ENCODE measurements at regions not wholly inside any gene's neighbourhood (a gene's known extent, or its start where the extent isn't known, plus 50 kb on each side); places are given as distances from the start of the nearest gene placed in this dataset.
A peak's percentile ranks its signal among the peaks of the same experiment; 100 is the strongest.

DNA sequence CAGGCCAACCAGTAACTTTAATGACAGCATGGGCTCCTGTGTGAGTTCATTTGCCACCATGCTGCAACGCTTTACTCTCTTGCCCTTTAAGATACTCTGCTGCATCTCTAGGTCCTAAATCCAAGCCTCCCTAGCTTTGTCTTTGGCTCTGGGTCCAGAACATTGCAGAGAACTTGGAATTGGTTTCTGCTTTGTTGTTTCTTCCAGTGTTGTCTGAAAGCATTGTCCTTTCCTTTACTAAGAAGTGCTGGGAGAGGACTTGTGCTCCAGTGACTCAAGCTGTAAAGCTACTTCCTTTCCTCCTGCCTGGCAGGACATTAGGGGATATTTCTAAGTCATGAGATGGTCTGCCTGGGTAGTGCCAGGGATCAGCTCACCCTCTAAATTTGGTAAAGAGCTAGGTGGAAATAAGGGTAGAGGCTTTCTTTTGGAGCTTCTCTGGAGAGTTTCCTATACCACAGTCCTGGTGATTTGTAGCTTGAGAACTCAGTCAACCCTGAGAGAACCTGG, 202.5 kb upstream of the CADM1 start:
- TF ChIP-seq EP300 (IDR thresholded peaks at IDR 0.05): no peak
- TF ChIP-seq POLR2A (IDR thresholded peaks at IDR 0.05): no peak
- TF ChIP-seq POLR2AphosphoS5 (IDR thresholded peaks at IDR 0.05): no peak
- TF ChIP-seq, protein P1, sequence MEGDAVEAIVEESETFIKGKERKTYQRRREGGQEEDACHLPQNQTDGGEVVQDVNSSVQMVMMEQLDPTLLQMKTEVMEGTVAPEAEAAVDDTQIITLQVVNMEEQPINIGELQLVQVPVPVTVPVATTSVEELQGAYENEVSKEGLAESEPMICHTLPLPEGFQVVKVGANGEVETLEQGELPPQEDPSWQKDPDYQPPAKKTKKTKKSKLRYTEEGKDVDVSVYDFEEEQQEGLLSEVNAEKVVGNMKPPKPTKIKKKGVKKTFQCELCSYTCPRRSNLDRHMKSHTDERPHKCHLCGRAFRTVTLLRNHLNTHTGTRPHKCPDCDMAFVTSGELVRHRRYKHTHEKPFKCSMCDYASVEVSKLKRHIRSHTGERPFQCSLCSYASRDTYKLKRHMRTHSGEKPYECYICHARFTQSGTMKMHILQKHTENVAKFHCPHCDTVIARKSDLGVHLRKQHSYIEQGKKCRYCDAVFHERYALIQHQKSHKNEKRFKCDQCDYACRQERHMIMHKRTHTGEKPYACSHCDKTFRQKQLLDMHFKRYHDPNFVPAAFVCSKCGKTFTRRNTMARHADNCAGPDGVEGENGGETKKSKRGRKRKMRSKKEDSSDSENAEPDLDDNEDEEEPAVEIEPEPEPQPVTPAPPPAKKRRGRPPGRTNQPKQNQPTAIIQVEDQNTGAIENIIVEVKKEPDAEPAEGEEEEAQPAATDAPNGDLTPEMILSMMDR (IDR thresholded peaks at IDR 0.05): no peak
- Histone ChIP-seq H3K9me3 (no peaks in the 10 kb centered on the region), H3K4me3 (no peak overlapping the region), H3K27me3 (no peaks in the 10 kb centered on the region), H3K27ac (peak overlapping the region in 1 of 4 donors; percentile 44), H3K4me1 (peaks cover 0 to 12% (median 5%) of the 10 kb centered on the region in 4 donors), H3K36me3 (no peaks in the 10 kb centered on the region)
- peak; percentile 10 for DNase-seq
- intact Hi-C loops (cut with DNase I): loop anchor here (10.0 kb wide), 1 partner anchor 202 kb away; the partner anchor contains the start of gene CADM1
- WGBS, 2 donors: 90 to 93% methylated on average over 1 of the region's 1 CpG

DNA sequence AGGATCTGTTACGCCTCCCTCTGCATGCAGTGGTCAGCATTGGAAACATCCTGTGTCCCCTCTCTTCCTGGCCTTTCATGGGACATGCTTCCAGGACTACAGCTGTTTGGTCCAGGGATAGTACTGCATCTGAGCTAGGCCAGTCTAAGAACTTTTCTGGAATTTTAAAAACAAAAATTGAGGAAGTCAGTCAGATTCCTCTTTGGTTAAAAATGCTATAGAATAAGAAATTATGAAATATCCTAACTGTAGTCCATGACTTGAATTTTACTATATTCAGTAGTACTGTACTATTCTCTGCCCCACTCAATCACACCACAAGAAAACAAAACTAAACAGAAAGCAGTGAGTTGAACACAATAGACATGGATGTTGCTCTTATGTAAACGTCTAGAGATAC, 201.0 kb upstream of the CADM1 start:
- H3K27ac ChIP-seq: no peak overlapping the region
- H3K4me3 ChIP-seq: no peak overlapping the region
- DNase-seq: no peak
- WGBS, 2 donors: 65 to 79% methylated on average over 2 of the region's 2 CpGs
- TF ChIP-seq POLR2AphosphoS5 (IDR thresholded peaks at IDR 0.05): no peak
- no peak for TF ChIP-seq POLR2A (IDR thresholded peaks at IDR 0.05)
- TF ChIP-seq, protein P1 (IDR thresholded peaks at IDR 0.05): no peak
- no peak for TF ChIP-seq EP300 (IDR thresholded peaks at IDR 0.05)
- H3K4me1 ChIP-seq: peaks cover 0 to 17% (median 10%) of the 10 kb centered on the region in 4 donors
- intact Hi-C loops (cut with DNase I): loop anchor here (10.0 kb wide), 1 partner anchor 200 kb away; the partner anchor contains the start of gene CADM1
- no peaks in the 10 kb centered on the region for H3K9me3 ChIP-seq
- H3K36me3 ChIP-seq: no peaks in the 10 kb centered on the region
- H3K27me3 ChIP-seq: no peaks in the 10 kb centered on the region

DNA sequence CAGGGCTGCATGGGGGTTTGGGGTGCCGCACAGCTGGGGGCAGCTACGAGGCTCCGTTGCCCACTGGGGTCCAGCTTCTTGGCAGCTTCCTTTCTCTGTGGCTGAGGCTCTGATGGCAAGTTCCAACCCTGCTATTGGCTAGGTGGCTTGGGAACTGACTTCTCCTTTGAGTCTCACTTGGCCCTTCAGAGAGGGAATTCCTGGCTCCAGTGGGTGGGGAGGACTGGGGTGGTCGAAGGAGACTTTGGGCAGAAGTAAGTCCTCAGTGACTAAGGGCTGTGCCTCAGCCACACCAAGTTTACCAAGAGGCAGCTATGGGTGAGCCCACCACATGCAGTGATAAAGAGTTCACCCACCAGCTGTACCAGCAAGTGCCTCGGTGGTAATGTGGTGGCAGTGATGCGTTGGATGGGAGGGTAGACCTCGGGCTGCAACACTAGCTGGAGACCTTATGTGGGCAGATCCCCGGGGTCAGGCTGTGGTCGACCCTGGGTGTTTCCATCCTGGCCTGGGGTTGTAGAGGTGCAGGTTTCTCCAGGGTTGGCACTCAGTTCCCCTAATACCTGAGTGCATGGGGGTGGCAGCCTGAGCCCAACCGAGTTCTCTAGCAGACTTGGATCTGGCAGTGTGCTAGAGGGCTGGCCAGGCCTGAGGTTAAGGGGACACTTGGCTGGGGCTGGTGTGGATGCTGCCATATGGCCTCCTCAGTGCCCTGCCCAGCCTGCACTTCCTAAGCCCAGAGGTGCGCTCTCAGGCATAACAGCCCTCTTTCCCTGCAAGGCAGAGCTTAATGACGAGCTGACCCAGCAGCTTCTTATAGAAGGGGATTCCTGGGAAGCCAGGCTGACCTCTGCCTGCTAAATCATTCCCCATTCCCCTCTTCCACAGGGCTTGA, 197.0 kb upstream of the CADM1 start:
- Histone ChIP-seq H3K36me3 (no peaks in the 10 kb centered on the region), H3K9me3 (no peaks in the 10 kb centered on the region), H3K27ac (no peak overlapping the region), H3K27me3 (no peaks in the 10 kb centered on the region), H3K4me1 (peaks cover 0 to 28% (median 24%) of the 10 kb centered on the region in 4 donors), H3K4me3 (no peak overlapping the region)
- intact Hi-C loops (cut with DNase I): loop anchor here (10.0 kb wide), 1 partner anchor 196 kb away; the partner anchor contains the start of gene CADM1
- 77 to 83% methylated on average over 12 of the region's 12 CpGs for WGBS, 2 donors
- TF ChIP-seq, protein P1 (IDR thresholded peaks at IDR 0.05): no peak
- no peak for TF ChIP-seq POLR2A (IDR thresholded peaks at IDR 0.05)
- no peak for TF ChIP-seq EP300 (IDR thresholded peaks at IDR 0.05)
- TF ChIP-seq POLR2AphosphoS5 (IDR thresholded peaks at IDR 0.05): no peak
- DNase-seq: peak; percentile 56

DNA sequence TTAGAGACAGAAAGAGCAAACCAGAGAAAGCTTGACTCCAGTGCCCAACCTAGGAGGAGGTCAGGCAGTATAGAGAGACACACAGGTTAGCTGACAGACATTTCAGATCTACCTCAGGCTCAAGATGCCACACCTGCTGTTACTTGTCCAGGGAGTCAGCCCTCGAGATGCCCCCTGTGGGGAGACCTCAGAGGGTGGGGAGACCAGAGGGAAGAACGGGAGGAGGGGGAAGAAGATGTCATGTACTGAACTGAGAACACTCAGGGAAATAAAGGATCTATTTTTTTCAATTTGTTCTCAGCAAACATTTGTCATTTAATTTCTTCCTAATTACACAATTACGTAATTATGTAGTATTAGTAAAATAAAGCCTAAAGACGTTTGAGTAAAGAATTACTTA, 196.3 kb upstream of the CADM1 start:
- no peaks in the 10 kb centered on the region for H3K27me3 ChIP-seq
- peaks cover 0 to 33% (median 27%) of the 10 kb centered on the region in 4 donors for H3K4me1 ChIP-seq
- TF ChIP-seq POLR2A (IDR thresholded peaks at IDR 0.05): no peak
- no peak for TF ChIP-seq EP300 (IDR thresholded peaks at IDR 0.05)
- no peak for TF ChIP-seq POLR2AphosphoS5 (IDR thresholded peaks at IDR 0.05)
- TF ChIP-seq, protein P1 (IDR thresholded peaks at IDR 0.05): no peak
- peak overlapping the region in 3 of 4 donors; percentile 1 to 76 (median 50) for H3K27ac ChIP-seq
- intact Hi-C loops (cut with DNase I): loop anchor here (10.0 kb wide), 1 partner anchor 196 kb away; the partner anchor contains the start of gene CADM1
- no peaks in the 10 kb centered on the region for H3K36me3 ChIP-seq
- H3K4me3 ChIP-seq: no peak overlapping the region
- DNase-seq: peak; percentile 27
- 31 to 57% methylated on average over 4 of the region's 4 CpGs for WGBS, 2 donors
- no peaks in the 10 kb centered on the region for H3K9me3 ChIP-seq
